ENCODE measurements at regions not wholly inside any gene's neighbourhood (a gene's known extent, or its start where the extent isn't known, plus 50 kb on each side); places are given as distances from the start of the nearest gene placed in this dataset.

DNA sequence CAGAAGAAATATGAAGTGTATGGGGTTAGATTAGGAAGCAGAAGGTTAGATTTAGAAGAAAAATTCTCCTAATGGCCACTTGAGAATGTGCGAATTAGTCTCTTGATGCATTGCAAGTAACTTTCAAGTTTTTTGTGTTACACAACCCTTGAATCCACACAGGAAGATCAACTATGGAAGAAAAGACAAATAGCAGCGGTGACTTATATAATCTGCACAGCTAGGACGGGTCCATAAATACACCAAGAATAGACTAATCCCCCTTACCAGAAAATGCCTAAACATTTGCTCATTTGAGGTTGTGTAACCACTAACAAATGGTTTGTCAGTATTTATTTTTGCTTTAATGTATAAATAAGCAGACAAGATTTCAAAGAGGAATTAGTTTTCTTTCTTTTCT, 182.6 kb downstream of the TGFB2 start:
- DNase-seq, result peak; percentile 88

DNA sequence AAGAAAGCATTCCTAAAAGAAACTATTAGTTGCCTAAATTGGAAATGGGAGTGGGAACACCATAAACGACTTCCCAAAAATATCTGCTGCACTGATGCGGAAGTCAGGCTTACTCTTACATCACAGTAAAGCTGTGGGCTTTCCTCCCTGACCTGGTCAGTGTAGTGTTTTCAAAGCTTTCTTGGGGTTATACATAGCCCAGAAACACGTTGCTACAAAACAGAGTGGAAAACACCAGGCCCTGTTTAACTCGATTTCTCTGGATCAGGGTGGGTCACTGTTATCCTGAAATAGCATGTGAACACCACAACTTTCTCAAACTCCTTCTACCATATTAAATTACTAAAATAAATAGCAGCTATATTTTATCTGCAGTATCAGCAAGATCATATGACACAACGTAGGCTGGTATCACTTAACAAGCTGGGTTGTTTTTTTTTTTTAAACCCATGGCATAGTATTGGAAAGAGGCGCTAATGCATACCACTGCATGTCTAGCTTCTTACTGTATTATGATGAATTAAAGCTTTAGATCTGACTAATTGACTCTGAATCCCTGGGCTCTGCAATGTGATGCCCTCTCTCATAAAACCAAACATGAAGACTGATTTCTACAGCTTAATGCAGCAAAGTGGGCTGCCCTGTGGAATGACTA, 184.6 kb downstream of the TGFB2 start:
- peak; percentile 52 for DNase-seq

DNA sequence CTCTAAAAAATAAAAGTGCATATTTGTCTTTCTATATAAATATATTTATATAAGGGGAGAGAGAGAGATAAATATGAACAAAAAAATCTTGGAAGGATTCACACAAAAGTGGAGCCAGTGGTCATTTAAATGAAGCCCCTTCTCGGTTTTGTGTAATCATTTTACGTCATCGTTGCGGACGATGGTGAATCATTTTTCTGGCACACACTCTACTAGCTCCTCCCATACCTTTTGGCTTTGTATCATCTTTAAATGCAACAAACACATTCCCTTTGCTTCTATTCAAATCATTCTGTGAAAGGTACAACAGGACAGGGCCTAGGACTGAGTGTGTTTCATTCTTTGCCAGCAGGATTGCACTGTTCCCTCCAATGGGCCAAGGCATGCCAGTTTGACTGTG, 186.8 kb downstream of the TGFB2 start:
- DNase-seq, result no peak

DNA sequence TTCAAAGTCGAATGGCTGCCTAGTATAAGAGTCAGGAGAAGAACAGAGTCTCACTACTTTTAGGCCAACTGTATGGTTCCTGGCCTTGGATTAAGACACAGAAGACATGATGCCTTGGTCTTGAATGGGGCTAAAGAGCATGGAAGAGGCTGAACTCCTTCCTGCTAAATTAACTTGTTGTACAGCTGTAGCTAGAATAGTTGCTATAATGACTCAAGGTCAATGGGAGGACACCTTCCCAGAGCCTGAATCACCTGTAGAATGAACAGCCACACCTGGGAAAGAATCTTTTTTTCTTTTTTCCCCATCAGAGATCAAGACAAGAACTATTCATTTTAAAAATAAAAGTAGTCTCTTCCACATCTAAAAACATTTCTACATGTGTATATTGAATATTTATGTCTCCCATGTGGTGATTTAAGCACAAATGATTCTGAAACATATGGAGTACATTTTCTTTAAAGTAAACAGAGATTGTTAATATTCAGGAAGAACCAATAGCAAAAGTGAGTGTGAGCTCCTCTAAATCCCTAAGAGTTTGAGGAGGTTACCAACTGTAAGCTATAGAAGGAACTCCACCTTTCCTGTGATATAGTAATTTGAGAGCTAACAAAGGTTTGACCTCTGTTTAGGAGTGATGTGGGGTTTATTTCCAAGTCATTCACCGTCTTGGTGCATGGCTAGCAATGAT, 191.3 kb downstream of the TGFB2 start:
- DNase-seq, result no peak

DNA sequence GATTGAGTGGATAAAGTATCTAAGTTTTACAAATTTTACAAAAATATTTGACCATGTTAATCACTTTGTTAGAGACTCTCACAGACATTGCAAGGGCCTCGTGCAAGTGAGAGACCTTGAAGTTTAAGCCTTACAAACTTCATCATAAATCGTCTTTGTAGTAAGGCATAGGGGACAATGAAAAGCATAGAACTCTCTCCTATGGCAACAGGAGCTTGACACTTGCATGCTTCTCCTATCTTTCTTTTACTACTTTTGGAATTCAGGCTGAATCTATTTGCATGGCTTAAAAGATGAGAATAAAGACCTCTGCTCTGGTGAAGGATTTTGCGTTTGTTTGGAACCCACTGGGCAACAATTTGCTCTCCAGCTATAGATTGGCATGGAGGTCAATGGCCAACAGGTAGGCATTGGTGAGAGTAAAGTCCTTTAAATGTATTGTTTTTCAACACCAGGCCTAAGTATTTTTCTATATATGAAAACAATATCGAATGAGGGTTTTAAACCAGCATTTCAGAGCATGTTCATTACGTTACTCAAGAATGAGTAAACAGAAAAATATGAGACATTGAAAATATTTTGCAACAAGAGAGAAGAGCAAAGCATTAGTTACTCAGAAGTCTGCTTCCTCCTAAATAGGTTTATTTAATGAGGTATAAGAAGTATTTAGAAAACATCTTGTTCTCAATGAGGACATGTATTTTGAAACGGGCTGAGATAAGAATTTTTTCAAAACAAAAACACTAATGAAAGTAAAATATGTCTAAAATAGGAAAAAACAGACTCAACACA, 192.2 kb downstream of the TGFB2 start:
- DNase-seq, result peak; percentile 77

DNA sequence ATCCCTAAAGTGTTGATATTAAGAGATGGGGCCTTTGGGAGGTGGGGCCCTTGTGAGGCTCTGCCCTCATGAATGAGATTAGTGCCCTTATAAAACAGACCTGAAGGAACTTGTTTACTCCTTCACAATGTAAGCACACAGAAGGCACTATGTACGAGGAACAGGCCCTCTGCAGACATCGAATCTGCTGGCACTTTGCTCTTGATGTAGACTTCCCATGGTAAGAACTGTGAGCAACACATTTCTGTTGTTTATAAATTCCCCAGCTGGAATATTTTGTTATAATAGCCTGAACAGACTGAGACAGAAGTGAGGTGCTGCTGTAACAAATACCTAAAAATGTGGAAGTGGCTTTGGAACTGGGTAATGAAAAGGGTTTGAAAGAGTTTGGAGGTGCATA, 193.2 kb downstream of the TGFB2 start:
- DNase-seq, result no peak

DNA sequence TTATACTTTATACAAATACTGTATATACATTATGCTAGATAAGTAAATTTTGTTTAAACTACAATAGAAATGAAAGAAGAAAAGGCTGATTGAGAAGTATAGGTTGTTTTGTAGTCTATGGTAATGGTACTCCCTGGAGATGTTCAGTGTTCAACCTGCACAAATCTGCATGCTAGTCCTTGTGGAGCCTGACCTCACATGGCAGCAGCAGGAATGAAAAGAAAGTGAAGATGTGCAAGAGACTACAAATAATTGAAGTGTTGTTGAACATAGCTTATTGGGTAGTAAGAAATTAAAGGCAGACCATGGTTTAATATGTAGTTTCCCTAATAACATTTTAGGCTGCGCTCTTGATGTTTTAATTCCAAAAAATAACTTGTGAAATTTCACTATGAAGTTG, 201.2 kb downstream of the TGFB2 start:
- peak; percentile 38 for DNase-seq

DNA sequence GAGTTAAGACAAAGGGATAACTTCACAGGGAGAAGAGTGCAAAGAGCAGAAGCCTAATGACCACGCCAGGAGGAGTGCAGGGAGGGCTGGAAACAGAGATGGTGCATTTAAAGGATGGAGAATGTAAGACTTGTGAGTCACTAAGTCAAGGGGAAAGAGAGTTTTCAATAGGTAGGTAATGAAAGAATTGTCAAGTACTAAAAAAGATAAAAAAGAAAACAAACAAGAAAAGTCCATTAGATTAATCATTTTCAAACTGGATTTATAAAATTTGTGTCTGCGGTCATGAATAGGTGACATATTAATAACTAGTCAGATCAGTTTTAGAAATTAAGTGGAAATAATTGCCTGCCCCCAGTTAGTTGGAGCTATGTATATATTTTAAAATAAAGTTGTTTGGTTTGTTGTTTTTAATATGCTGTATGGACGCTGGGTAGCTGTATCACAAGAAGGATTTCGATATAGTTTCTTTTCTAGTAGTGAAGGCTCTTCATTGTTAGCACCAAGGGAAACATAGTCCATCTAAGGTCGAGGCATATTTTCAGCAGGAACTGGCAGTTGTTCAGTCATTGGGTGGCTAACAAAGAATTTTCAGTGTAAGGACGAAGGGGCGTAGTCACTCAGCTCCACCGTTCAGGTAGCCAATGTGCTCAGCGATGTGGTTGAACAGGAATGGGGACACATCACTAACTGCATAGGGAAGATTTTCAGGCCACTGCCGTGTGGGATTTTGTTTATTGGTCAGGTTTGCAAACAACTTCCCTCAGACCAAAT, 203.0 kb downstream of the TGFB2 start:
- no peak for DNase-seq

DNA sequence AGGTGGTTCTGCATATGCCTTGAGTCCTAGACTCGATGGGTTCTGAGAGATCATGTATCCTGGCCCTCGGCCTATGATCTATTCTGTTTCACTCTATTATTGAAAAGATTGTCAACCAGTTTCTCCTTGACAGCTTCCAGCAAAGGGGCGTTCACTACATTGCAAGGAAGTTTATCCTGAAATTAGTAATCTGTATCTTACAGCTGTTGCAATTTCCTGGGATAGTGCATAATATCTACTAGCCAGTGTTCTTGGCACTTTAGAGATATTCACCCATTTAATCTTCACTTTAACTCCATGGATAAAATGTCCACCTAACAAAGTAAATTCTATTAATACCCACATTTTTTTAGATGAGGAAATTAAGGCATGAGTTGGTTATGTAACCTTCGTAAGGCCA, 203.6 kb downstream of the TGFB2 start:
- no peak for DNase-seq

DNA sequence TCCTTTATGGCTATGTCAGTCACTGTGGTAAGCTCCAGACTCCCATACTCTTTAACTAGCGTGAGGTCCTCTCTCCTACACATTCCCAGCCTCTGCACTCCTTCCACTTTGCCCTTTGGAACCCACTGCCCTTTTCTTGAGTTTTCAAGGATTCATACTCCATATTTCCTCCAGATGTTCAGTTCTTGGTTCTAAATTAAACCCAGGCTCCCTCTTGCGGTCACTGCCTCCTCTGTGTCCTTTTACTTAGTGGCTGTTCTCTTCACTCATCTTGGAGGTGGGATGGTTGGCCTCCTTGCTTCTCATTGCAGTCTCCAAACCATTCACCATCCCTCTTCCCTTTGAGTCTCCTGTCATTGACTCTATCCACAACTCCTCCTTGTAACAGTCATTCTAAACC, 208.1 kb downstream of the TGFB2 start:
- DNase-seq, result peak; percentile 59

DNA sequence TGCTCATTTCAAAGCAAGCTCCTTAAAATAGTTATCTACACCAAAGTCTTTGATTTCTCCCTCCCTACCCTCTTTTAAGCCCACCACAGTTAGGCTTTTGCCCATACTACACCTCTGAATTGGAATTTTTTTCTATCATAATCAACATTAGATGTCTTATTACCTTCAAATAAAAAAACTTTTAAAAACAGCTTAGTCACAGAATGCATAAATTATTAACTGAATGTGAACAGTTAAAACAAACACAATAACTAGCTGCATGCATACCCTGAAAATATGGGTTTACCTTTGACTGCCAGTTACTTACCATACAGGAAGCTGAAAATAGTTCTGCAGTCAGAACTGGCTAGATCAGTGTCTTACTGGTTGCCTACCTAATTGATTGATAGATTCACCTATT, 210.9 kb downstream of the TGFB2 start:
- DNase-seq, result no peak

DNA sequence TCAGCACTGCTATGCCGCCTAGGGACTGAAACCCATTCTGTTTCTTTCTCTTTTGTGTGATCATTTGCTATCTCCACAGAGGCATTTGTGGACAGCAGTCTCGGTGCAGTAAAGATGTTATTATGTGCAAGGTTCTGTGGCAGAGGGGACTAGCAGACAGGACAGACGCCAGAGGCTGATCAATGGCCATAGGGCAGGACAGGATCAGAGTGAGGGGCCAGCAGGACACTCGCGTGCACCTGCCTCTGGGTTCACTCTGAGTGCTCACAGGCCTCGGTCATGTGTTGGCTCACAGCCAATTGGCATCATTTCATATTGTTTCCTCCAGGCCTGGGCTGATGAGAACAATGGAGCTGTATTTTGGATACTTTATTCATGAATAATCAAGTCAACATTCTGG, 212.6 kb downstream of the TGFB2 start:
- no peak for DNase-seq

DNA sequence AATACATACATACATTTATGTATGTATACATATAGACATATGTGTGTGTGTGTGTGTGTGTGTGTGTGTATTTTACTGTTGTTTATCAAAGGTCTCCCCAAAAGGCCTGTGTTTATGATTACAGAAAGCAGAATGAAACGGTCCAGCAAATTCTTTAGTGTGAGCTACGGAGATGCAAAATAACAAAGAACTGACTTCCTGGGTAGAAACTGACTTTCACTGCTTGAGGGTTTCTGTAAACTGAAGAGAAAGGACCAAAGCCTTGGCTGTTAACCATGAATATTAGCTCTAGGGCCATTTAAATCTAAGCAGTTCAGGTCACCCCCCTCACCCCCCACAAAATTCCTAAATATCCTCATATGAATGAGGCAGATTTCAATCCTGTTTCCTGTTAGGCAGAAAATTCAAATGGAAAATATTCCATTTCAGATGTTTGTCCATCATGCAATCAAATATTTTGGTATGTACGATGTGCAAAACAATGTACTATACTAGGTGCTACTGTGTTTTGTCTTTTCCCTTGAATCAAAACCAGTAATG, 213.2 kb downstream of the TGFB2 start:
- no peak for DNase-seq

DNA sequence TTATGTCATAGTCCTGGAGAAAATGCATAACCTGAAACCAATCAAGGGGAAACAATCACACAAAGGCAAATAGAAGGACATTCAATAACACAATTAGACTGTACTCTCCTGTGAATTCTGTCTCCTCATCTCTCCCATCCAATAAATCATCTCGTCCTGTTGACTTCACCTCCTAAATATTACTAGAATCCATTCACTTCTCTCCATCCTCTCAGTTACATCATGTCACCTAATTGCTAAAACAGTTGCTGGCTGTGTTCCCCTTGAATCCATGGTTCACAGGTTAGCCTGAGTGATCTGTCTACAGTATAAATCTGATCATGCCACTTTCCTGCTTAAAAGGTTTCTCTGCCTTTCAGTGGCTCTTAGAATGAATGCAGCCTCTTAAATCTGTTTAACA, 220.2 kb downstream of the TGFB2 start:
- no peak for DNase-seq

DNA sequence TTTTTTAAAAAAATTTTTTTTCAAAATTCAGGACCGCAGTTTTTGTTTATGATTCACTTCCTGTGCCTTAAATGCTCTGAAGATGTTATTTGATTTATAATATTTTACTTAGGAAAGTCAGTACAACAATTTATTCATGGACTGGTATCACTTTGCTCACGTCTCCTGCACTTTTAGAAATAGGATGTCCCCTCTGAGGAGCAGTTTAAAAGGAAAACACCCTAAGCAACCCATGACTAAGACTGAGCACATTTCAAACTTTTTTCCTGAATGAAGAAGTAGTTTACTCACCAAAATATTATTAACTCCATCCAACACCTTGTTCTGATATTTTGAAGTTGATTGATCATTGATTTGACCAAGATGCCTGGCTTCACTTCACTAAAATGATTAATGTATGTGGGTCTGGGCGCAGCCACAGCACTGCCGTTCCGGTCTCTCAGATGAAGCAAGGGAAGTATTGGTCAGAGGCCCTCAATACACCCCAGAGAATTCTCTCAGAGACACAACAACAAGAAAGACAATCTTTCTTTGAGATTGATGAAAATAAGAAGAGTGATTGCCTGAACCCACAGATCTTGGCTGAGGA, 223.9 kb downstream of the TGFB2 start:
- peak; percentile 17 for DNase-seq

DNA sequence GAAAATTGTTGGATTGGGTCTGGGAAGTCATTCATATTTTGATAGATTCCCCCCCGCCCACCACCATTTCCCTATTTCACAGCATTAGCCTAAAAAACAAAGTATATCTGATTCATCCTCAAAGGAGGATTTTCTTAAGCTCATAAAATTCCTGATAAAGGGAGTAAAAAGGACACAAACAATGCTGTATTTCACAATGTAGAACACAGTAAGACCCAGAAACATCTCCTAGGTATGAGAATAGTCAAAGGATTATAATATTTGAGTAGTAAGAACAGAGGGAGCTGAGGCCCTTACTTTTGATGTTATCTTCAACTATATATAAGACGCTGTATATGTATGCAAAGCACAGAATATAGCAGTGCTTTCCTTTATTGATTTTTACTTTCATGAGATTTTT, 225.3 kb downstream of the TGFB2 start:
- no peak for DNase-seq

DNA sequence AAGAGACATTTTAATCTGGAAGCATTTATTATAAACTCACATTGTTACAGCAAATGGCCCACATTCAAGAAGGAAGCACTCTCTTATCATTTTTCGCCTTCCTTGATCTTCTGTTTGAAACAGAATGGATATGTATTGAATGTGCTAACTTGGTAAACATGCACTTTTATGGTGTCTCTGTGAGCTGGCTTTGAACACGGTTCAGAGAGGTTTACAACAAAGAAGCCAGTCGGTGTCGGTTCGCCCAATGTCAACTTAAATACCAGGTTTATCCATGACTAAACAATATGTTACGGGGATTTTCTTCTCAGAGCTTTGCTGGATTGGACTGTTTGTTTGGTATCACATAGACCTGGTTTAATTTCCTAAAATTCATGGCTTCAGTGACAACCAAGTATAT, 226.4 kb downstream of the TGFB2 start:
- no peak for DNase-seq

DNA sequence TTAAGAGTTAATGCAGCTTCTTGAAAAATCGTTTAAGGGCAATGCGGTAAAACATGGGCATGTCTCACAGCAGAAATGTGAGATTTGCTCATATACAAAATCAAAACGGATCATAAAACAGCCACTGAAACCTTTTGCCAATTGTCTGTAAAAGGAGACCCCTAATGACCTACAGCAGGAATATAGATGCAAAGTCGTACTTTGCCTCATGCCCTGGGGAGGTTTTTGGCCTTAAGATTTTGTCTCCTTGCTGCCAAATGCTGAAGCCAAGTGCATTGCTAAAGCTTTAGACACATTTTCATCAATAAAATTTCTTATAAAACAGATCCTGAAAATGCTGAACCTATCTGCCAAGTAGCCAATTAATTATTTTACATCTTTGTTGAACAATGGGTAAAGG, 226.9 kb downstream of the TGFB2 start:
- DNase-seq, result no peak

DNA sequence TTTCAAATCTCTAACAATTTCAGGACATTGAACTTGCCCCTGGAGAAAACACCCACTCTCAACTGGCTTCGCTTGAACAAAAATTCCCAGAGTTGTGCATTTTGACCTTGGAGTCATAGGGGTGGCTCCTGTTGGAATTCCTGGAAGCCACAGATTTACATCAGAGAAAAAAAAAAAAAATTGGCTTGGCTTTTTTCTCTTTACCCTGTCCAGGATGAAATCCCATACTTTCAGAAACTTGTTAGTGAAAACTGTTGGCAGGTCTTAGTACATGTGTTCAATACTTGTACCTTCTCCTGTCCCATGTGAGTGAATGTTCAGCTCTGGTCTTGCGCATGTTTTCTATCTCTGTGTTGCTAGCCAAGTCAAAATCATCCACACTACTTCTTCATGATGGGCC, 228.8 kb downstream of the TGFB2 start:
- DNase-seq, result peak; percentile 17

DNA sequence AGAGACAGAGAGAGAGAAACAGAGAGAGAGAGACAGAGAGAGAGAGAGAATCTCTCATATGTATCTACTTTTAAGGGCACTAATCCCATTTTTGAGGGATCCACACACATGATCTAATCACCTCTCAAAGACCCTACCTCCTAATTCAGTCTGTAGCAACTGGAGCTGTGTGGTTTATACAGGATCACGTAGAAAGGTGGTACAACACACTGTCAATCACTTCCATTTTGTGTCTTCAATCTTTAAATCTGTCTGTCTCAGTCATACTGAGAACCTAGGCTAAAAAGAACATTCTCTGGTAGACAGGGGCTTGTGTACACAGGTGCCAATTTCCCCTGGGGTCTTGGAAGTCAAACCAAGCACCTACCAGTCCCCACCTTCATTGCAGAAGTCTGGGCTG, 229.9 kb downstream of the TGFB2 start:
- DNase-seq, result no peak

DNA sequence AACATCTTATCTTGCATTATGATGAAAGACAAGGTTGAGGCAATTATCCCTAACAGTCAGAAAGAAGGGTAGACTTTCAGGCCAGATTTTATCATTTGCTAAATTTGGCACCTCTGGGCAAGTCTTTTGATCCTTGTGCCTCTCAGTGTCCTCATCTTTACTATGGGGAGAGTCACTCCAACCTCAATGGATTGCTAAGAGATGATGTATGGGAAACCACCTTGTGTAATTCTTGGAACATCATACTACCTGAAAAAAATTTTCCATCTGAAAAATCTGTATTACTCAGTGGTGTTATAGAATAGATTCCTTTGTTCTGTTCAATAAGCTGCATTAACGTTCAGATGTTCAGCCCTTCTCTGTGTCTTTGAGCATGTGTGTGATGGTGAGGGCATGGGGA, 230.7 kb downstream of the TGFB2 start:
- DNase-seq, result no peak

DNA sequence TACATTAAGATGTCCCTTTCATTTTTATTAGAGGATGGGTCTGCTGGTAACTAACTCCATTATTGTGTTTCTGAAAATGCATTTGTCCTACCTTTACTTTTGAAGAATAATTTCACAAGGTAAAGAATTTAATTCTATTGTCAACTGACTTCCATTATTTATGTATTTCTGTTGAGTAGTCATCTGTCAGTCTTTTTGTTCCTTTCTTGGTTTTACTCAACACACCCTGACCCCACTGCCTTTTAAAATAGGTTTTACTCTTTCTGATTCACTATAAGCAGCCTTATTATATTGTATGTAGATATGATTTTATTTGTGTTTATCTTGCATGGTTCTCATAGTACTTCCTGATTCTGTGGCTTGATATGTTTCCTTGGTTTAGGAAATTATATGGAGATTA, 237.5 kb downstream of the TGFB2 start:
- no peak for DNase-seq

All from fibroblast of skin of right quadriceps (primary cell).